ENCODE measurements at regions not wholly inside any gene's neighbourhood (a gene's known extent, or its start where the extent isn't known, plus 50 kb on each side); places are given as distances from the start of the nearest gene placed in this dataset.

DNA sequence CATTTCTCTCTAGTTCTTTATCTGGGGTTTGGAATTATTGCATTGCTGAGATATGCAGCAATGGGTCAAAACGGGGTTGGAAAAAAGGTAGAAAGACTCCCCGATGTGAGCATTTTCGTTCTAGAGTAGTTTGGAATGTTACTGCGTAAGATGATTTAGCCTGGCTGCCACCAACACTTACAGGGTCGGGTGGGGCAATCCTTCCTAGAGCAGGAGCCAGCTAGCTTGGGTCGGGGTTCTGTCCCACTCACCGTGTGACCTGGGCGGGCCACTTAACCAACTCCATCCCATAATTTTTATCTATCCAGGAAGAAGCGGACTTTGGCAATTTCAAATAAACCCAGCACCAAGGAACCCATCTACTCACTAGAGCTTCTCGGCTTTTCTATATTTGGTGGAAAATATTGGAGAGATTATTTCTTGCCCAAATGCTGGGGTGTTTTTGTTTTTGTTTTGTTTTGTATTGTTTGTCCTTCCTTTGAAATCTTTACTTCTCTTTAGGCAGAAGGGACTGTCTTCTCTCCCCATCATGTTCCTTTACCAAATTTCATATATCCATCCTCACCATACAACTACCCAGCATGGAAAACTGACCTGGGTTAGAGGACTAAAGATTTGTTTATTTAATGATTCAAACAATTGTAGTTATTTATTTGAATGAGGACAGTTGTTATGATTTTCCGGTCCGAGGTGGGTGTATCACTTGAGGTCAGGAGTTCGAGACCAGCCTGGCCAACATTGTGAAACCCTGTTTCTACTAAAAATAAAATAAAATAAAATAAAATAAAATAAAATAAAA is 72.4 kb downstream of the GPX5 start:
- H2AFZ ChIP-seq (ENCODE audit: insufficient read depth, low read depth, low read length, poor library complexity, severe bottlenecking), result peak overlapping the region; percentile 4
- H3K27me3 ChIP-seq (replicated peaks in 1 of 4; ENCODE audit: control extremely low read depth in 1 of 4, control insufficient read depth in 3 of 4, insufficient read depth in 4 of 4, low read length in 3 of 4), result peaks cover 0 to 14% (median 5%) of the 10 kb centered on the region in 4 experiments
- no peak overlapping the region for H3K4me3 Mint-ChIP-seq
- no peak overlapping the region for H3K27ac Mint-ChIP-seq
- CTCF ChIA-PET, result no interaction called here
- no peaks in the 10 kb centered on the region for H3K36me3 ChIP-seq (replicated peaks in 1 of 2; ENCODE audit: control extremely low read depth in 1 of 2, control insufficient read depth in 1 of 2, extremely low read depth in 1 of 2, insufficient read depth in 2 of 2, low read length in 1 of 2)
- peaks cover 51% of the 10 kb centered on the region for H3K27me3 Mint-ChIP-seq
- H3K9me3 Mint-ChIP-seq (ENCODE audit: insufficient read depth), result peaks cover 6% of the 10 kb centered on the region
- ATAC-seq (ENCODE audit: low read depth) (no peak), DNase-seq (no peak)
- peaks cover 0 to 13% (median 0%) of the 10 kb centered on the region in 3 donors for H3K9me3 ChIP-seq (ENCODE audit: control extremely low read depth in 1 of 3, control insufficient read depth in 2 of 3, insufficient read depth in 1 of 3, low read length in 2 of 3)
- H4K20me1 ChIP-seq (ENCODE audit: control insufficient read depth, insufficient read depth, low read length, poor library complexity, severe bottlenecking), result no peaks in the 10 kb centered on the region
- H3K9ac ChIP-seq (ENCODE audit: low read length), result no peak overlapping the region
- TF ChIP-seq, protein P1, sequence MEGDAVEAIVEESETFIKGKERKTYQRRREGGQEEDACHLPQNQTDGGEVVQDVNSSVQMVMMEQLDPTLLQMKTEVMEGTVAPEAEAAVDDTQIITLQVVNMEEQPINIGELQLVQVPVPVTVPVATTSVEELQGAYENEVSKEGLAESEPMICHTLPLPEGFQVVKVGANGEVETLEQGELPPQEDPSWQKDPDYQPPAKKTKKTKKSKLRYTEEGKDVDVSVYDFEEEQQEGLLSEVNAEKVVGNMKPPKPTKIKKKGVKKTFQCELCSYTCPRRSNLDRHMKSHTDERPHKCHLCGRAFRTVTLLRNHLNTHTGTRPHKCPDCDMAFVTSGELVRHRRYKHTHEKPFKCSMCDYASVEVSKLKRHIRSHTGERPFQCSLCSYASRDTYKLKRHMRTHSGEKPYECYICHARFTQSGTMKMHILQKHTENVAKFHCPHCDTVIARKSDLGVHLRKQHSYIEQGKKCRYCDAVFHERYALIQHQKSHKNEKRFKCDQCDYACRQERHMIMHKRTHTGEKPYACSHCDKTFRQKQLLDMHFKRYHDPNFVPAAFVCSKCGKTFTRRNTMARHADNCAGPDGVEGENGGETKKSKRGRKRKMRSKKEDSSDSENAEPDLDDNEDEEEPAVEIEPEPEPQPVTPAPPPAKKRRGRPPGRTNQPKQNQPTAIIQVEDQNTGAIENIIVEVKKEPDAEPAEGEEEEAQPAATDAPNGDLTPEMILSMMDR (IDR thresholded peaks at IDR 0.05), result no peak
- TF ChIP-seq EZH2 (IDR thresholded peaks at IDR 0.05; ENCODE audit: borderline replicate concordance, insufficient read depth, low read depth, low read length, poor library complexity, severe bottlenecking), result no peak
- 13% methylated on average over 3 of the region's 13 CpGs for WGBS (ENCODE audit: insufficient coverage)
- peaks cover 0 to 4% of the 10 kb centered on the region in 2 donors for H3K4me1 ChIP-seq (ENCODE audit: control insufficient read depth in 2 of 2, insufficient read depth in 2 of 2, low read length in 2 of 2)
- no peak overlapping the region for H3K4me3 ChIP-seq (ENCODE audit: control extremely low read depth in 1 of 5, extremely low read depth in 1 of 5, insufficient read depth in 1 of 5, low read depth in 2 of 5, low read length in 4 of 5)
- intact Hi-C loops (cut with micrococcal nuclease), result no loop called here
- POLR2A ChIA-PET, result no interaction called here
- H3K4me2 ChIP-seq (replicated peaks; ENCODE audit: low read depth, low read length, poor library complexity, severe bottlenecking), result no peak overlapping the region
- no peak overlapping the region for H3K27ac ChIP-seq (ENCODE audit: low read length in 2 of 2)
- H3K4me1 Mint-ChIP-seq, result no peaks in the 10 kb centered on the region
- no peaks in the 10 kb centered on the region for H3K79me2 ChIP-seq (ENCODE audit: control insufficient read depth, insufficient read depth, low read length)

All from B cell (primary cell).